OCI-LY1 (cell line): ENCODE measurements at regions not wholly inside any gene's neighbourhood (a gene's known extent, or its start where the extent isn't known, plus 50 kb on each side); places are given as distances from the start of the nearest gene placed in this dataset.

ENCODE experiments used
- CTCF ChIP-seq: fragments of 200-600 bp; sonication (generic), shearing (Covaris generic); IDR thresholded peaks from 2 replicates; pipeline ENCODE4 v1.5.1; 2017; ENCODE audit warnings: mild to moderate bottlenecking, antibody characterized with exemption, low read length, moderate library complexity, mixed read lengths
- EZH2 ChIP-seq: fragments of 200-600 bp; sonication (generic), shearing (Covaris generic); IDR thresholded peaks from 2 replicates; pipeline ENCODE4 v1.8.0; 2017; ENCODE audit warnings: borderline replicate concordance, mixed run types, mild to moderate bottlenecking, antibody characterized with exemption, low read length, moderate library complexity, mixed read lengths

GRCh38 chr18:60235164-60235563 is 137.4 kb downstream of the MC4R start:
- TF ChIP-seq CTCF (no peak), EZH2 (no peak)
